PC-9 (cell line): ENCODE measurements at regions not wholly inside any gene's neighbourhood (a gene's known extent, or its start where the extent isn't known, plus 50 kb on each side); places are given as distances from the start of the nearest gene placed in this dataset.
"Not testable (repeated sequence)": the region's sequence is repeated elsewhere in the genome, so short reads cannot be mapped to it uniquely, and the experiment has no call there.

ENCODE experiments used
- BruUV-seq: library from RNA; stranded (reverse); fragments of 400-500 nt; replicated peaks from 2 replicates; lab custom pipeline; 2021; lab: Mats Ljungman, UMichigan
- CTCF ChIA-PET: fragments of 300-600 bp; sonication (Branson Sonifier 250); formaldehyde crosslinking; loops from one replicate; lab custom pipeline; 2022; ENCODE audit warnings: antibody characterized with exemption; lab: Charles Lee
- POLR2A ChIA-PET: fragments of 300-600 bp; sonication (Branson Sonifier 250); formaldehyde crosslinking; loops from one replicate; lab custom pipeline; 2022; ENCODE audit warnings: antibody characterized with exemption; ENCODE audit not compliant: unreplicated experiment; lab: Charles Lee
- DNase-seq, 2 experiments: peaks; one replicate each; pipeline versions ENCODE4 v3.0.0 to v3.0.0-alpha.2; 2015 to 2022; ENCODE audit warnings: mixed read lengths in 1 of 2
- H2AFZ ChIP-seq: fragments of 200-600 bp; sonication (generic); 2 replicates; pipeline ENCODE4 v1.8.1; 2017; ENCODE audit warnings: antibody characterized with exemption
- H3F3A ChIP-seq: fragments of 200-600 bp; sonication (generic); 2 replicates; pipeline ENCODE4 v1.8.1; 2017; ENCODE audit warnings: antibody characterized with exemption, mild to moderate bottlenecking, low read depth; ENCODE audit not compliant: insufficient read depth
- H3K27ac ChIP-seq: fragments of 200-600 bp; sonication (generic); 2 replicates; pipeline ENCODE4 v1.6.1; 2016; ENCODE audit warnings: mixed run types
- H3K27me3 ChIP-seq: fragments of 200-600 bp; sonication (generic); 2 replicates; pipeline ENCODE4 v1.6.1; 2016; ENCODE audit warnings: low read depth, mixed run types; ENCODE audit not compliant: insufficient read depth
- H3K36me3 ChIP-seq: fragments of 200-600 bp; sonication (generic); 2 replicates; pipeline ENCODE4 v1.6.1; 2016; ENCODE audit warnings: low read depth, mixed run types
- H3K4me1 ChIP-seq: fragments of 200-600 bp; sonication (generic); replicated peaks from 2 replicates; pipeline ENCODE4 v1.6.1; 2016; ENCODE audit warnings: mixed run types; ENCODE audit not compliant: insufficient read depth
- H3K4me2 ChIP-seq: fragments of 200-600 bp; sonication (generic); 2 replicates; pipeline ENCODE4 v1.6.1; 2017; ENCODE audit warnings: mixed run types
- H3K4me3 ChIP-seq: fragments of 200-600 bp; sonication (generic); 2 replicates; pipeline ENCODE4 v1.6.1; 2016; ENCODE audit warnings: mixed run types
- H3K79me2 ChIP-seq: fragments of 200-600 bp; sonication (generic); 2 replicates; pipeline ENCODE4 v1.6.1; 2017; ENCODE audit warnings: low read depth, mixed run types
- H3K9me2 ChIP-seq: fragments of 200-600 bp; sonication (generic); 2 replicates; pipeline ENCODE4 v1.8.1; 2017; ENCODE audit warnings: mild to moderate bottlenecking; ENCODE audit not compliant: insufficient read depth
- H3K9me3 ChIP-seq: fragments of 200-600 bp; sonication (generic); 2 replicates; pipeline ENCODE4 v1.8.1; 2016; ENCODE audit warnings: low read depth; ENCODE audit not compliant: insufficient read depth
- H4K20me1 ChIP-seq: fragments of 200-600 bp; sonication (generic); 2 replicates; pipeline ENCODE4 v1.8.1; 2017; ENCODE audit not compliant: insufficient read depth
- CTCF ChIP-seq: fragments of 200-600 bp; sonication (generic); conservative IDR thresholded peaks from 2 replicates; pipeline ENCODE4 v1.6.1; 2017; ENCODE audit warnings: mixed run types, antibody characterized with exemption, mild to moderate bottlenecking, moderate library complexity
- EZH2 ChIP-seq: fragments of 200-600 bp; sonication (generic); IDR thresholded peaks from 2 replicates; pipeline ENCODE4 v1.8.0; 2017; ENCODE audit warnings: antibody characterized with exemption, low read depth
- intact Hi-C: fragments of 100-400 bp; cut with micrococcal nuclease; formaldehyde crosslinking; loops from one replicate; pipeline ENCODE4 v1.10.0; 2022; ENCODE audit not compliant: unreplicated experiment

DNA sequence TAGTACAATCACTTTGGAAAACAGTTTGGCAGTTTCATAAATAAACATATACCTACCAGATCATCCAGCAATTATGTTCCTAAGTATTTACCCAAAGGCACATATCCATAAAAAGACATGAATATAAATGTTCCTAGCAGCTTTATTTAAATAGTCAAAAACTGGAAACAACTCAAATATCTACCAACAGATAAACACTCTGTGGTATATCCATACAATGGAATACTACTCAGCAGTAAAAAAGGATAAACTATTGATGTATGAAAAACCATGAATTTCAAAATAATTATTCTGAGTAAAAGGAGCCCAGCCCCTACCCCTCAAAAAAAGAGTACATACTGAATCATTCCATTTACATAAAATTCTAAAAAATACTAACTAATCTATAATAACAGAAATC lies 232.7 kb upstream of the SLC30A5 start:
- CTCF ChIA-PET = no interaction called here
- no peak for DNase-seq
- no peak overlapping the region for H3K4me2 ChIP-seq
- H3K79me2 ChIP-seq = no peaks in the 10 kb centered on the region
- H3K9me3 ChIP-seq = no peaks in the 10 kb centered on the region
- TF ChIP-seq EZH2 (no peak), CTCF (no peak)
- no peaks in the 10 kb centered on the region for H4K20me1 ChIP-seq
- POLR2A ChIA-PET = no interaction called here
- no peaks in the 10 kb centered on the region for H3K4me1 ChIP-seq
- H3F3A ChIP-seq = no peaks in the 10 kb centered on the region
- H2AFZ ChIP-seq = no peak overlapping the region
- H3K4me3 ChIP-seq = no peak overlapping the region
- intact Hi-C loops = no loop called here
- H3K9me2 ChIP-seq = no peaks in the 10 kb centered on the region
- H3K27me3 ChIP-seq = no peaks in the 10 kb centered on the region
- H3K36me3 ChIP-seq = no peaks in the 10 kb centered on the region
- BruUV-seq = no TSS peak
- H3K27ac ChIP-seq = no peak overlapping the region

DNA sequence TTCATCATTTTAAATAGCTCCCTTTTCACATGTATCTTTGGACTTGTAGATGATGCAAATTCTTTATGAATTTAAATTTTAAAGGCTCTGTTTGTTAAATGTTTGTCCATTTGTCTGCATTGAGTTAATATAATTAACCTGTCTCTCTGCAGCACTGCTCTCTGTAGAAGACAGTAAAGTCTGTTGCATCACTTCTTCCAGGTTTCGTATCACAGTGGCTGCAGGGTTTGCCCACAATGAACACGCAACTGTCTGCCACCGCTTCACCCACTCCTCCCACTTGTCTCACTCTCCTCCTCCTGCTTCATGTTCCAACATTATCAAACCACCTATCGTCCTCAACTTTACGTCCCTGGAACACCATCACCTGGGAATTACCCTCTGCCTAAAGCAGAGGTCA lies 231.3 kb upstream of the SLC30A5 start:
- no peaks in the 10 kb centered on the region for H3K79me2 ChIP-seq
- no peak overlapping the region for H2AFZ ChIP-seq
- no peak overlapping the region for H3K4me3 ChIP-seq
- no TSS peak for BruUV-seq
- TF ChIP-seq CTCF (no peak), EZH2 (no peak)
- H3K9me3 ChIP-seq = no peaks in the 10 kb centered on the region
- CTCF ChIA-PET = no interaction called here
- DNase-seq = no peak
- H3K27ac ChIP-seq = no peak overlapping the region
- no peaks in the 10 kb centered on the region for H3K27me3 ChIP-seq
- H3K36me3 ChIP-seq = no peaks in the 10 kb centered on the region
- H3F3A ChIP-seq = no peaks in the 10 kb centered on the region
- no peak overlapping the region for H3K4me2 ChIP-seq
- H3K4me1 ChIP-seq = no peaks in the 10 kb centered on the region
- intact Hi-C loops = no loop called here
- no peaks in the 10 kb centered on the region for H4K20me1 ChIP-seq
- H3K9me2 ChIP-seq = no peaks in the 10 kb centered on the region
- POLR2A ChIA-PET = no interaction called here

DNA sequence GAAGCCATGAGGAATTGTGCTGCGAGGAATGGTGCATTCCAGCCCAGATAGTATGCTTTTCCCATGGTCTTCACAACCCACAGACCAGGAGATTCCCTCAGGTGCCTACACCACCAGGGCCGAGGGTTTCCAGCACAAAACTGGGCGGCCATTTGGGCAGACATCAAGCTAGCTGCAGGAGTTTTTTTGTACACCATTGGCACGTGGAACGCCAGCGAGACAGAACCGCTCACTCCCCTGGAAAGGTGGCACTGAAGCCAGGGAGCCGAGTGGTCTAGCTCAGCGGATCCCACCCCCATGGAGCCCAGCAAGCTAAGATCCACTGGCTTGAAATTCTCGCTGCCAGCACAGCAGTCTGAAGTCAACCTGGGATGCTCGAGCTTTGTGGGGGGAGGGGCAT lies 228.6 kb upstream of the SLC30A5 start:
- H3K27ac ChIP-seq, H3K79me2 ChIP-seq, H3F3A ChIP-seq, H3K9me3 ChIP-seq, BruUV-seq, POLR2A ChIA-PET, H3K27me3 ChIP-seq, H4K20me1 ChIP-seq, H3K4me3 ChIP-seq, DNase-seq, H3K36me3 ChIP-seq, H3K4me2 ChIP-seq, H2AFZ ChIP-seq, CTCF ChIA-PET, H3K9me2 ChIP-seq, intact Hi-C loops, H3K4me1 ChIP-seq: not testable (repeated sequence)

DNA sequence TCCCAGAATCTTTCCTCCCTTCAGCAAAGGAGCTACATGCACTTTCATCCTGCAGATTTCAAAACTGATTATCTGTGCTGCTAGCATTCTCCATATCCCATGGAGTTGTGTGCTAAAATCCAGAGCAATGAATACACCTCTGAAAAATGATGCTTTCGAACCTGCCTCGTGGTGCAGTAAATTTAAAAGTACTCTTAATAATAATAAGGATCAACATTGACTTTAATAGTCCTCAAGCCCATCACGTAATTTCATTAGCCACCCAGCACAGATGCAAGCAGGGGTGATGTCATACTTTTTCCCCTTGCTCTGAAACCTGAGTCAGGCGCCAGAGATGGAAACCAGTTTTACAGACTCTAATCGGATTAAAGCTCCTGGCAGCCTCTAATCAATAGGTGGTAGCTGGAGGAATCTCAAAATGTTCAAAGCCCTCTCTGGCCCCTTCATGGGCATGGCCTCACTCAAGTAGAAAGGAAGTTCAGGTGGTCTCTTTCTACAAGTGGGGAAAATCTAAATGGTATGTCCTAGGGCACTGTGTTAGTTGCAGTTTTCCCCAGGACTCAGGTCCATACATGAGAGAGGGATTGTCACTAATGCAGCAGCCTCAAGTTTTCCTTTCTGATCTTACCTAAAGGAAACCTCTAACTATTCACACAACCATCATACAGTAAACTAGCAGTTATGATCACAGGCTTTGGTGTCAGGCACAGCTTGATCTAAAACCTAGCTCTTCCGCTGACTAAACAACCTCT lies 221.6 kb upstream of the SLC30A5 start:
- TF ChIP-seq CTCF (no peak), EZH2 (no peak)
- H2AFZ ChIP-seq = no peak overlapping the region
- no TSS peak for BruUV-seq
- CTCF ChIA-PET = no interaction called here
- no peaks in the 10 kb centered on the region for H3F3A ChIP-seq
- H4K20me1 ChIP-seq = no peaks in the 10 kb centered on the region
- no peaks in the 10 kb centered on the region for H3K9me3 ChIP-seq
- no peaks in the 10 kb centered on the region for H3K9me2 ChIP-seq
- no peaks in the 10 kb centered on the region for H3K79me2 ChIP-seq
- intact Hi-C loops = no loop called here
- H3K27me3 ChIP-seq = no peaks in the 10 kb centered on the region
- no peak for DNase-seq
- POLR2A ChIA-PET = no interaction called here
- no peak overlapping the region for H3K27ac ChIP-seq
- no peak overlapping the region for H3K4me3 ChIP-seq
- no peak overlapping the region for H3K4me2 ChIP-seq
- no peaks in the 10 kb centered on the region for H3K36me3 ChIP-seq
- H3K4me1 ChIP-seq = no peaks in the 10 kb centered on the region
